CD4-positive, alpha-beta T cell (primary cell): ENCODE measurements at regions not wholly inside any gene's neighbourhood (a gene's known extent, or its start where the extent isn't known, plus 50 kb on each side); places are given as distances from the start of the nearest gene placed in this dataset.

Source experiments
- ATAC-seq: fragments of 200-7000 bp; cut with Tn5 transposase; one replicate; pipeline ENCODE4 v1.10.0; 2022; ENCODE audit warnings: mild to moderate bottlenecking; ENCODE audit not compliant: poor library complexity
- CTCF ChIA-PET: fragments of 350-600 bp; sonication (Branson Sonifier 250); formaldehyde crosslinking; loops from one replicate; lab custom pipeline; 2021; ENCODE audit warnings: antibody characterized with exemption, inconsistent platforms; lab: Charles Lee
- POLR2A ChIA-PET: fragments of 350-600 bp; sonication (Branson Sonifier 250); formaldehyde crosslinking; loops from one replicate; lab custom pipeline; 2021; ENCODE audit warnings: antibody characterized with exemption, inconsistent platforms; lab: Charles Lee
- DNase-seq, 14 experiments: peaks; one replicate each; pipeline ENCODE4 v3.0.0-alpha.2; 2013 to 2020; ENCODE audit warnings: mixed read lengths in 2 of 14
- H3K27ac ChIP-seq, 2 donors: one replicate each; pipeline versions ENCODE4 v1.5.1 to v1.7.0; 2013; ENCODE audit warnings: low read length in 2 of 2, low read depth in 1 of 2, mild to moderate bottlenecking in 1 of 2
- H3K27me3 ChIP-seq, 2 experiments: 1 replicate in 1 of 2; 2 replicates in 1 of 2; pipeline versions ENCODE4 v1.6.1 to v1.7.0; 2013; ENCODE audit warnings: low read length in 2 of 2, control low read depth in 1 of 2, mild to moderate bottlenecking in 1 of 2, moderate library complexity in 1 of 2; ENCODE audit not compliant: insufficient read depth in 2 of 2, control insufficient read depth in 1 of 2
- H3K36me3 ChIP-seq: one replicate; pipeline ENCODE4 v1.6.1; 2013; ENCODE audit warnings: low read length, control low read depth; ENCODE audit not compliant: insufficient read depth
- H3K4me1 ChIP-seq: one replicate; pipeline ENCODE4 v1.6.1; 2013; ENCODE audit warnings: low read length, control low read depth; ENCODE audit not compliant: insufficient read depth
- H3K4me3 ChIP-seq: one replicate; pipeline ENCODE4 v1.5.1; 2013; ENCODE audit warnings: mild to moderate bottlenecking, low read length, moderate library complexity
- H3K9me3 ChIP-seq, 2 experiments: 1 replicate in 1 of 2; 2 replicates in 1 of 2; pipeline versions ENCODE4 v1.6.1 to v1.7.0; 2013; ENCODE audit warnings: low read length in 2 of 2, mild to moderate bottlenecking in 2 of 2, control low read depth in 1 of 2, moderate library complexity in 1 of 2; ENCODE audit not compliant: control insufficient read depth in 1 of 2, insufficient read depth in 1 of 2
- H3K27ac Mint-ChIP-seq: one replicate; pipeline ENCODE4 v1.8.0; 2020; ENCODE audit warnings: mixed read lengths
- H3K27me3 Mint-ChIP-seq: one replicate; pipeline ENCODE4 v1.8.0; 2021; ENCODE audit warnings: mixed read lengths
- H3K36me3 Mint-ChIP-seq: one replicate; pipeline ENCODE4 v1.8.0; 2021; ENCODE audit warnings: low read depth, mixed read lengths
- H3K4me1 Mint-ChIP-seq: one replicate; pipeline ENCODE4 v1.8.0; 2021; ENCODE audit warnings: low read depth, mixed read lengths
- H3K4me3 Mint-ChIP-seq: one replicate; pipeline ENCODE4 v1.8.0; 2020; ENCODE audit warnings: mild to moderate bottlenecking, mixed read lengths
- H3K9me3 Mint-ChIP-seq: one replicate; pipeline ENCODE4 v1.8.0; 2020; ENCODE audit warnings: mixed read lengths
- CTCF ChIP-seq: fragments of 200-600 bp; IDR thresholded peaks from one replicate; pipeline ENCODE4 v1.8.0; 2022; ENCODE audit warnings: antibody characterized with exemption, mild to moderate bottlenecking
- intact Hi-C, 2 experiments: fragments of 100-400 bp; cut with DNase I in 1 of 2; cut with micrococcal nuclease in 1 of 2; formaldehyde crosslinking; loops; one replicate each; pipeline versions ENCODE4 v1.15.1 to v1.9.0; 2023 to 2025; cut with DNase I, micrococcal nuclease

GRCh38 chr15:62445244-62445643 is 280.2 kb upstream of the C2CD4B start:
- Histone ChIP-seq H3K36me3 (no peaks in the 10 kb centered on the region), H3K4me1 (no peaks in the 10 kb centered on the region), H3K27ac (no peak overlapping the region), H3K4me3 (no peak overlapping the region), H3K9me3 (no peaks in the 10 kb centered on the region), H3K27me3 (peaks cover 0 to 2% of the 10 kb centered on the region in 2 experiments)
- ATAC-seq, result no peak
- no peak for DNase-seq
- no peaks in the 10 kb centered on the region for H3K27me3 Mint-ChIP-seq
- ChIA-PET POLR2A (no interaction called here), CTCF (no interaction called here)
- intact Hi-C loops, result no loop called here
- no peak overlapping the region for H3K27ac Mint-ChIP-seq
- H3K36me3 Mint-ChIP-seq, result no peaks in the 10 kb centered on the region
- no peaks in the 10 kb centered on the region for H3K4me1 Mint-ChIP-seq
- H3K9me3 Mint-ChIP-seq, result no peaks in the 10 kb centered on the region
- TF ChIP-seq CTCF, result no peak
- no peak overlapping the region for H3K4me3 Mint-ChIP-seq

DNA sequence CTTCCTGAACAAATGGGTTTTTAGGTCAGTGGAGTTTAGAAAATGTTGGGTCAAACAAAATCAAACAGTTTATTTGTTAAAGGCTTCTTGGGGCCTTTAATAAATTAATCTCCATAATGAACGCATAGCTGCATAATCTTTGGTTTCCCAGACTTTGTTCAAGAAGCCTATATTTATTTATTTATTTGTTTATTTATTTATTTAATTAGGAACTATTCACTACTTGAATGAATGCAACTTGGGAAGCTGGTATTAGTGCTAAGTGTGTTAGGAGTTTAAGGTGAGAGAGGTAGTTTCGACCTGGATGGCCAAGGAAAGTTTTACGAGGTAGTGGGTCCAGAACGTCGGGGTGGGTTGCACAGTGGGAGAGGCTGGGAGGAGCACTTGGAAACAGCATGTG is 281.9 kb upstream of the C2CD4B start:
- Histone ChIP-seq H3K27ac (no peak overlapping the region), H3K36me3 (no peaks in the 10 kb centered on the region), H3K9me3 (no peaks in the 10 kb centered on the region), H3K27me3 (peaks cover 0 to 2% of the 10 kb centered on the region in 2 experiments), H3K4me1 (no peaks in the 10 kb centered on the region), H3K4me3 (no peak overlapping the region)
- no peaks in the 10 kb centered on the region for H3K36me3 Mint-ChIP-seq
- CTCF ChIA-PET, result no interaction called here
- H3K27me3 Mint-ChIP-seq, result no peaks in the 10 kb centered on the region
- no peak overlapping the region for H3K4me3 Mint-ChIP-seq
- H3K9me3 Mint-ChIP-seq, result no peaks in the 10 kb centered on the region
- DNase-seq, result no peak
- POLR2A ChIA-PET, result no interaction called here
- no peak for ATAC-seq
- intact Hi-C loops, result no loop called here
- no peaks in the 10 kb centered on the region for H3K4me1 Mint-ChIP-seq
- no peak overlapping the region for H3K27ac Mint-ChIP-seq
- TF ChIP-seq CTCF, result no peak

GRCh38 chr15:62447742-62448141 is 282.7 kb upstream of the C2CD4B start:
- Histone ChIP-seq H3K36me3 (no peaks in the 10 kb centered on the region), H3K27me3 (peaks cover 0 to 2% of the 10 kb centered on the region in 2 experiments), H3K27ac (no peak overlapping the region), H3K4me1 (no peaks in the 10 kb centered on the region), H3K9me3 (no peaks in the 10 kb centered on the region), H3K4me3 (no peak overlapping the region)
- Mint-ChIP-seq H3K27me3 (no peaks in the 10 kb centered on the region), H3K9me3 (no peaks in the 10 kb centered on the region), H3K4me3 (no peak overlapping the region), H3K27ac (no peak overlapping the region), H3K36me3 (no peaks in the 10 kb centered on the region), H3K4me1 (no peaks in the 10 kb centered on the region)
- ATAC-seq (no peak), DNase-seq (no peak)
- ChIA-PET CTCF (no interaction called here), POLR2A (no interaction called here)
- intact Hi-C loops, result no loop called here
- TF ChIP-seq CTCF, result no peak
